ENCODE measurements at regions not wholly inside any gene's neighbourhood (a gene's known extent, or its start where the extent isn't known, plus 50 kb on each side); places are given as distances from the start of the nearest gene placed in this dataset.

DNA sequence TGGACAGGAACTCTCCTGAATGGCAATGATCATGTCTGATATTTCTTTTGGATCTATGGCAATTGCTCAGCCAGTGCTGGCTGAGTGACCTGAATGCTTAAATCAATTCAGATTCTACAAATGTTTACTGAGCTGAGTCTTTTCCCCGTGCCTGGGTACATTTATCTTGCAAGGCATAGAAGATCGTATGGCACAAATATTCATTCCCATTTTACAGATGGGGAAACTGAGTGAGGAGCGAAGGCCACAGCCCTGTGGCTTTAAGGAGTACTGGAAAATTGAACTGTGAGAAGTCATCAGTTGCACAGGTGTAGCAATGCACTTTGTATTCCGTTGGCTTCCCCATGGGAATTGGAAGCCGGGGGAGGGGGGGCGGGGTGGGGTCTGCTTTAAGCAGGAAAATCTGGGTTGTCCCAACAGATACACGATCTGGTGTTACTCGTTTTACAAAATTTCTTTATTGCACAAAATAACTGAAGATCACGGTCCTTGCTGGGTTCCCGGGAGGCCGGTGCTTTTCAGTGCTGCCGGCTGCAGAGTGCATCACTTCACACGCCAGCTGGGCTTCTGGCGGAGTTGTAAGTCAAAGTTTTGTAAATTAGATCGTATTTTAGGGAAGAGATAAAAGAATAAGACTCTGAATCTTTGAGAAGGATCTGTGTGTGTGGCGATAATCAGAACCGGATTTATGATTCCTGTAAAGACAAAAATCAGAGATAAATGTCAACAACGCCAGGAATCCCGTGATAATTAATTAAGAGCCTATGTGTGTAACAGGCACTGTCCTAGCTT is 75.0 kb upstream of the MAP1LC3B2 start:
- DNase-seq (ENCODE audit: low read depth): no peak

DNA sequence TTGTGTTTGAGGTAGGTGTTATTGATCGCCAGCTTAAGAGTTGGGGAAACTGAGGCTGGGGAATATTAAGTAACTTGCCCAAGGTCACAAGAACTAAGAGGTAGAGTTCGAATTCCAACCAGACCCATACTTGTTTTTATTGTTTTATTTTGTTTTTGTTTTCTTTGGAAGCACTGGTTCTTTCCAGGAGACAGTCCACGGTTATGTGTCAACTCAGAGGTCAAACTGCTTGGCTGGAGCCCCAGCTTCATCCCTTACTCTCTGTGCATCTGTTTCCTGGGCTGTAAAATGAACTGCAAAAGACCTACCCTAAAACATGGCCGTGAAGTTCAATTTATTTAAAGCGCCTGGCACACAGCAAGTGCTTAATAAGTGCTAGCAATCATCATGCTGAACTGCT is 74.4 kb upstream of the MAP1LC3B2 start:
- no peak for DNase-seq (ENCODE audit: low read depth)

DNA sequence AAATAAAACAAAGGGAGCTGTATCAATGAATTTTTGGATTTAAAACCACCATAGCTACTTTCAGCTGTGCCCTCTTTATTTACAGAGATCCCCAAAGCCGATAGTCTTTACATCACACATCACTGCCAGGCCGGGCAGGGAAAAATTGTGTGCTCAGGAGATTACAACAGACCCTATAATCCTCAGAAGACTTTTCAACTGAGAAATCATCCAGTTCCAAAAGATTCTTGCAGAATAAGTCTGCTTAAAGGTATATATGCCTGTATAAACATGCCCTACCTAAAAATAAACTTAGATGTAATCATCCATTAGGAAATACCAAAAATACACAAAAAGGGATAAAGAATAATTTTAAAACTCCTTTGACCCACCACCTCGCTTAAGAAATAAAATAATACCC is 70.1 kb upstream of the MAP1LC3B2 start:
- no peak for DNase-seq (ENCODE audit: low read depth)

DNA sequence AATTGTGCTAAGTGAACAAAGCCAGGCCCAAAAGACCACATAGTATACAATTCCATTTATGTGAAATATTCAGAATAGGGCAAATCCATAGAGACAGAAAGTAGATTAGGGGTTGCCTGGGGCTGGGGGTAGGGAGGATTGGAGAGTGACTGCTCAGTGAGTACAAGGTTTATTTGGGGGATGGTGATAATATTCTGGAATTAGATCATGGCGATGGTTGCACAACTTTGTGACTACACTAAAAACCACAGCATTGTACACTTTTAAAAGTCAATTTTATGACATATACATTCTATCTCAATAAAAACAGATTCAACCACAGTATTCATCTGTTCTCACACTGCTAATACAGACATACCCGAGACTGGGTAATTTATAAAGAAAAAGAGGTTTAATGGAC is 68.7 kb upstream of the MAP1LC3B2 start:
- DNase-seq (ENCODE audit: low read depth): no peak

DNA sequence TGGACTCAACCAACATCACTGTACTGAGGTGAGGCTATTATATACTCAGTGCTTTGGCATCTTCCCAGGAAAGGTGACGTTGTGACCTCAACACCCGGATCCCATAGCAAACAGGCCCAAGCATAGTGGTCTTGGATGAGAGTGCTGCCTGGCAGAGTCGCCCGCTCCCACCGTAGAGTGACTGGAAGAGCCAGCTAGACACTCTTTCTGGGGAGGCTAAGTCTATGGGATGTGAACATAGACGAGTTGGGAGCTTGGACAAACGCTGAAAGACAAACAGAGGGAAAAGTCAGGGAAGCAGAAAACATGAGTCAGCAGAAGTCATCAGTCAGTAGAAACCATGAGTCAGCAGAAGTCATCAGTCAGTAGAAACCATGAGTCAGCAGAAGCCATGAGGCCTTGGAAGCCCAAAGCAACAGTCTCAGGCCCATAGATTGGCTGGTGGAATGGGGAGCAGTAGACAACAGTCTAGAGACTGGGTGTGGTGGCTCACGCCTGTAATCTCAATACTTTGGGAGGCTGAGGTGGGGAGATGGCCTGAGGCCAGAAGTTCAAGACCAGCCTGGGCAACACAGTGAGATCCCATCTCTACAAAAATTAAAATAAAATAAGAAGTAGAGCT is 66.4 kb upstream of the MAP1LC3B2 start:
- DNase-seq (ENCODE audit: low read depth): peak; percentile 51

DNA sequence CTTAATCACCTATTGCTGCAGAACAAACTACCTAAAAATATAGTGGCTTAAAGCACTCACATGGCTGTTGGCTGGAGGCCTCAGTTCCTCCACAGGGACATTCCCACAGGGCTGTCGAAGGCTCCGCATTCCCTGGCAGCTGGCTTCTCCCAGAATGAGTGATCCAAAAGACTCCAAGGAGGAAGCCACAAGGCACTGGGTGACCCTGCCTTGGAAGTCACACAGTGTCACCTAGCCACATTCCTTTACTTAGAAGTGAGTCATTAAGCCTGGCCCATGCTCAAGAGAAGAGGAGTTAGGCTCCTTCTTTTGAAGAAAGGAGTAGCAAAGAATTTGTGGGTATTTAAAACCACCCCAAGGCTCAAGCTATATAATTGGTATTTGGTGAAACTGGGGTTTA is 63.9 kb upstream of the MAP1LC3B2 start:
- peak; percentile 43 for DNase-seq (ENCODE audit: low read depth)

DNA sequence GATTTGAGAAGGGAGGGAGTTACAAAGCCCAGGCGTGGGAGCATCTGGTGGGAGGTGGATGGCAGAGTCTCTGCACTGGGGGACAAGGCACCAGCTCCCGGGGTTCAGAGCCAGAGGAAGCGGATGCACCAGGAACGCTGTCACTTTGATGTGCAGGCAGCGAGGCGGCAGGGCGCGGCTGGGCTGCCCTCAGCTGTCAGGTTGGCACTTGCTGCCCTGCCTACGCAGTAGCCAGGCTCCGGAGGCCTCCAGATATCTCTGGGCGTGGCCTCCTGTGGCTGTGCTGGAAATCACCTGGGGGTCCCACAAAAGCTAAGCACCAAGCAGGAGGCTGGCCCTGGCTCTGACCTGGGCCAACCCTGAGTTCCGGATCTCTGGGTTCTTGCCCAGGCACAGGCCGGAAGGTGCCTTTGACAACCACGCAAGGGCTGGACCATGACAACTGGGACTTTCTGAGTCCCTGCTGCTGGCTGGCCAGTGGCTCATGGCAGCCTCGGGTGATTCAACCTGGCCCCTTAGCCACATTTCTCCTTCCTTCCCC is 62.1 kb upstream of the MAP1LC3B2 start:
- no peak for DNase-seq (ENCODE audit: low read depth)

DNA sequence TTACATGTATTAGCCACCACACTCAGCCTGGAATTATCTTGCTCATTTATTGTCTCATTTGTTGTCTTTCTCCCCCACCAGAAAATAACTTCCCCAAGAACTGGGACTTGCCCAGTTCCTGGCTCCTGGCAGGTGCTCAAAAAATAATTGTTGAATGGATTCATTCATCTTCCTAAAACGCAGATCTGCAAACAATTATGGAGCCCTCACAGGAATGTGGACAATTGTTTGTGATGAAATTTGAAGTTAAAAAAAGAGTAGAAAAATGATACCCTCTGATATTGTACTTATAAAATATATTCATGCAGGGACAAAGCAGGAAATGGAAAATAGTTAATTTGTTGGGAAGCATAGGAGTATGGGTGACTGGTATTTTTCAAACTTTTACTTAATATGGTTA is 60.7 kb upstream of the MAP1LC3B2 start:
- DNase-seq (ENCODE audit: low read depth): no peak

DNA sequence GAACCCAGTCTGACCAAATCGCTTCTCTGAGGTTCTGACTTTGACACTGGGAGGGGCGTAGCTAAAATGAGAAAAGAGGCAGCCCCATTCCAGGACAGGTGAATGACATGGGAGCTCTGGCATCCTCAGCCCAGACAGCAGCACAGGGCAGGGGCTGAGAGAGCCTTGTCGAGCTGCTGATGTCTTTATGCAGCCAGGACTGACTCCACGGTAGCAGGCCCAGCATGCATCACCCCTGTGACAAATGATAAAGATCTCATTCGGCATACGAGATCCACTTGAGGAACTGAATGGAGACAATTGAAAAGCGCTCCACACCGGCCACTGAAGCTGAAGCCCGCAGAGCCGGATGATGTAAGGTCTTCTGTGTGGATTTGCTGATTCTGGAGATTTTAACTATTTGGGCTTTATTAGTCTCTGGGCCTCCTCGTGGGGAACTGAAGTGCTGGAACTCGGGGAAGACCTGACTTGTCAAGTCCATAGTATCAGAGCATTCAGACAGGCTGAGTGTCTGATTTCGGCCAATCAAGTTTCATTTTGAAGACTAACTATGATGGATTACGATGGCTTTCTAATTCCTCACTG is 56.9 kb upstream of the MAP1LC3B2 start:
- DNase-seq (ENCODE audit: low read depth): no peak

DNA sequence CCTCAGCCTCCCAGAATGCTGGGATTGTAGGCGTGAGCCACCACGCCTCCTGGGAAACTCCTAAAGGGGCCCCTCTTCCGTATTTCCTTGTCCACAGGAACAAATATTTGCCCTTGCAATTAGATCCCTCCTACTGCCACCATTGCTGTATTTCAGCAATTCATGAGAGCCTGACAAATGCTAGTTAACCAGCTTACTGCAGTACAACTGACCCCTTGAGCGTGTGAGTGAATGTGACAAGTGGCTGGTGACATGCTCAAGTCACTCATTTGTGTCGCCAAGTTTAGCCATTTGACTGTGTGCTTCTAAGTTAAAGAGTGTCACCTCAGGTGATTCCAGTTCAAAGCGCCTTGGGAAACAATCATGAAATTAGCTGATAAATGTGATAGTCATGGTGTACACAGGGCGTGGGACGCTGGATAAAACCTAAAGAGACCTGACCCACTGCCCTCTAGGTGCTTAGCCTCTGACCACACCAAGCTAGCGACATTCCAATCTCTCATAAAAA is 56.1 kb upstream of the MAP1LC3B2 start:
- DNase-seq (ENCODE audit: low read depth): no peak

DNA sequence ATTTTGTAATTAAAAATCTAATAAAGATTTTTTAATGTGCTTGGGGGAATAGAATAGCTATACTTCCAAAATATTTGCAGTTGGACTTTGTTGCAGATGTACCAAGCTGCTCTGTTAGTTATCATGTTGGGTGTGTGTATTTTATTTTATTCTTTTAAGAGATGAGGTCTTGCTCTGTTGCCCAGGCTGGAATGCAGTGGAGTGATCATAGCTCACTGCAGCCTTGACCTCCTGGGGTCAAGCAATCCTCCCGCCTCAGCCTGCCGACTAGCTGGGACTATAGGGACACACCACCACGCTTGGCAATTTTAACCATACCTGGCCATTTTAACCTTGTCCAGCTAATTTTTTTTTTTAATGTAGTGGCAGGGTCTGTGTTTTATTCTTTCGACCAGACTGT is 54.7 kb upstream of the MAP1LC3B2 start:
- no peak for DNase-seq (ENCODE audit: low read depth)

DNA sequence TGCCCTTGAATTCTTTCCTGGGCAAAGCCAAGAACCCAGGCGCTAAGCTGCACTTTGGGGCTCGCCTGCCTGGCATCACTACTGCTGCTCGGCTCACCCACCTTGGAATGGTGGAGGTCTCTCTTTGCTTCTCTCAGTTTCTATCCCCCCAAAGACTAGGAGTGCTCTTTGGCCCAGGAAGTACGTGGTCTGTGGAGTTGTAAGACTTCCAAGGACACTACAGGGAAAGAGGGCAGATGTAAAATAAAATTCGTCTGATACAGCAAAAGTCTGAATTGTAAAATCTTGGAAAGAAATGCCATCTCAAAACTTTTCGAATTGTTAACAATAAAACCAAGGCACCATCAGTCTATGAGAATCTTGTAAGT is 52.5 kb upstream of the MAP1LC3B2 start:
- DNase-seq (ENCODE audit: low read depth): no peak

DNA sequence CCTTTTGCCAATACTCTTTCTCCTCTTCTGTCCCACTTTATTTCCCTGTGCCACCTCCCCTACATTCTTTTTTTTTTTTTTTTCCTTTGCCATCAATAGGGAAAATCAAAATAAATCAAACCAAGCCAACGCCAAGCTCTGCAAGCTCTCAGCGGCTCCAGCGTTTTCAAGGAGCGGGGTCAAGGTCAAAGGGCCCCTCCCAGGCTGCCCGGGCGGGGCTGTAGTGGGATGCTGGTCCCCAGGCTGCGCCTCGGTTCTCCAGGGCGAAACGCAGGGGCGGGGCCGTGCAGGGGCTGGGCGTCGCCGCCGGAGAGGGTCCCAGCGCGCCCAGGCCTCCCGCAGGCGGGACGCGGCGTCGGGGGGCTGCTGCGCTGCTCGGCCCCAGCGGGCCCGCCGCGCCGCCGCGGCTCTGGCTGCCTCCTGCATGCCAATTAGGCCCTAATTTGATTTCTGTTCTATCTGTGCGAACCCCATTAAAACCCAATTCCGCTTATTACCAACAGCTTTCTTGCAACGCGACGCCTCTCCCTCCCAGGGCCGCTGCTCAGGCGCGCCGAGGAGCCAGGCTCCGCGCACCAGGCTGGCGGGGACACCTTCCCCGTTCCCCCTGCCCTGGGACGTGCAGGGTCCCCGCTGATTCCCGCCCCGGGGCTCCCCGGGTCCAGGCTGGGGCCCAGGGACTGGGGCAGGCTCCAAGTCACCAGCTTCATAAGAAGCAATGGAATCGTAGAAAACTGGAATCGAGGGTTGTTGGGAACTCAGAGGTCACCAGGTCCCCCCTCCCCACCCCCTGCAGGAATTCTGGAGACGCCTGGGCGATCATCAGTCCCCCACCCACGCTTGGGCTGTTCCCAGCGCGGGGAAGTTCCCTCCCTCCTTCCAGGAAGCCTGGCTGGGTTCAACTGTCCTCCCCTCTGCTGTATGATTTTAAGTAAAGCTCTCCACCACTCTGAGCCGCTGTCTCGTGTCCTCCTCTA is 50.7 kb upstream of the MAP1LC3B2 start:
- no peak for DNase-seq (ENCODE audit: low read depth)

All from Daoy (cell line).